Neural progenitor cell (in vitro differentiated cells): ENCODE measurements at regions not wholly inside any gene's neighbourhood (a gene's known extent, or its start where the extent isn't known, plus 50 kb on each side); places are given as distances from the start of the nearest gene placed in this dataset.

ENCODE experiments used
- DNase-seq: peaks from one replicate; pipeline ENCODE4 v3.0.0-alpha.2; 2016; ENCODE audit warnings: low spot score
- H2AFZ ChIP-seq: fragments of 200-600 bp; sonication (generic); replicated peaks from 2 replicates; pipeline ENCODE4 v1.6.1; 2016; ENCODE audit warnings: antibody characterized with exemption
- H3F3A ChIP-seq: fragments of 200-600 bp; sonication (generic); 2 replicates; pipeline ENCODE4 v1.6.1; 2016; ENCODE audit warnings: antibody characterized with exemption, low read depth
- H3K27ac ChIP-seq: fragments of 200-600 bp; sonication (generic); 2 replicates; pipeline ENCODE4 v1.5.1; 2016; ENCODE audit warnings: mild to moderate bottlenecking
- H3K27me3 ChIP-seq: fragments of 200-600 bp; sonication (generic); 2 replicates; pipeline ENCODE4 v1.6.1; 2016; ENCODE audit warnings: mild to moderate bottlenecking, moderate library complexity
- H3K36me3 ChIP-seq: fragments of 200-600 bp; sonication (generic); 2 replicates; pipeline ENCODE4 v1.5.1; 2016
- H3K4me1 ChIP-seq: fragments of 200-600 bp; sonication (generic); 2 replicates; pipeline ENCODE4 v1.6.1; 2016; ENCODE audit warnings: mixed run types
- H3K4me2 ChIP-seq: fragments of 200-600 bp; sonication (generic); 2 replicates; pipeline ENCODE4 v1.6.1; 2016
- H3K4me3 ChIP-seq: fragments of 200-600 bp; sonication (generic); 2 replicates; pipeline ENCODE4 v1.5.1; 2016
- H3K79me2 ChIP-seq: fragments of 200-600 bp; sonication (generic); 2 replicates; pipeline ENCODE4 v1.6.1; 2016; ENCODE audit warnings: low read depth
- H3K9ac ChIP-seq: fragments of 200-600 bp; sonication (generic); 2 replicates; pipeline ENCODE4 v1.6.1; 2016
- H3K9me3 ChIP-seq: fragments of 200-600 bp; sonication (generic); 2 replicates; pipeline ENCODE4 v1.5.1; 2016; ENCODE audit warnings: low read depth
- H4K20me1 ChIP-seq: fragments of 200-600 bp; sonication (generic); 2 replicates; pipeline ENCODE4 v1.6.1; 2016; ENCODE audit warnings: low read depth
- H3K27ac Mint-ChIP-seq: 3 replicates; pipeline ENCODE4 v1.8.0; 2021; ENCODE audit warnings: mixed read lengths
- H3K27me3 Mint-ChIP-seq: 2 replicates; pipeline ENCODE4 v1.8.0; 2022; ENCODE audit warnings: low read depth, mild to moderate bottlenecking, inconsistent platforms, moderate library complexity, mixed read lengths; ENCODE audit not compliant: insufficient read depth
- H3K36me3 Mint-ChIP-seq: 3 replicates; pipeline ENCODE4 v1.8.0; 2021; ENCODE audit warnings: mixed read lengths
- H3K4me1 Mint-ChIP-seq: 3 replicates; pipeline ENCODE4 v1.8.0; 2021; ENCODE audit warnings: mixed read lengths
- H3K4me3 Mint-ChIP-seq: 3 replicates; pipeline ENCODE4 v1.8.0; 2021; ENCODE audit warnings: mild to moderate bottlenecking, moderate library complexity, mixed read lengths
- H3K9me3 Mint-ChIP-seq: 3 replicates; pipeline ENCODE4 v1.8.0; 2020; ENCODE audit warnings: mixed read lengths
- EZH2 ChIP-seq: fragments of 200-600 bp; sonication (generic); IDR thresholded peaks from 2 replicates; pipeline ENCODE4 v1.6.1; 2017; ENCODE audit warnings: antibody characterized with exemption, mild to moderate bottlenecking, moderate library complexity
- EZH2phosphoT487 ChIP-seq: fragments of 200-600 bp; sonication (generic); IDR thresholded peaks from 2 replicates; pipeline ENCODE4 v1.6.1; 2017; ENCODE audit warnings: antibody characterized with exemption
- TF ChIP-seq, protein P1 (sequence below): fragments of 200-600 bp; sonication (generic); IDR thresholded peaks from 2 replicates; pipeline ENCODE4 v1.5.1; 2017; ENCODE audit warnings: antibody characterized with exemption, mild to moderate bottlenecking

DNA sequence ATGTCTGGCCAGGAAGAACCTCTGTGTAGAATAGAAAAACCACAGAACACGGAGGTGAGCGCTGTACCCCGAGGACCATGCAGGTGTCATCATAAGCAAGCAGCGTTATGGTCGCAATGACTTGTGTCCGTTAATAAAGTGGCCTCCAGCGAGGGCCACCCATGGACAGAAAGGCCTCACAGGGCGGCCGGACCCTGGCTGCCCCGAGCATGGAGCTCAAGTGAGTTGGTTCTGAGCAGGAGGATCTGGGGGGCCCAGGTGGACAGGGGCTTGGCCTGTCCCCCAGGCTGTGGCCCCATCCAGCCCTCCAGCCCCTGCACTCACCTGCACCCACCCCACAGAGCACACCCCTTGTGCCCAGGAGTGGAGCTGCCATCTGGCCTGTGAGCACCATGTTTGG lies 133.8 kb downstream of the BRD1 start:
- Histone ChIP-seq H3K36me3 (no peaks in the 10 kb centered on the region), H3K79me2 (no peaks in the 10 kb centered on the region), H3K4me2 (no peak overlapping the region), H3K27ac (no peak overlapping the region), H4K20me1 (no peaks in the 10 kb centered on the region), H3F3A (no peaks in the 10 kb centered on the region), H3K4me1 (no peaks in the 10 kb centered on the region), H3K27me3 (no peaks in the 10 kb centered on the region), H3K9me3 (no peaks in the 10 kb centered on the region), H2AFZ (no peak overlapping the region), H3K9ac (no peak overlapping the region), H3K4me3 (no peak overlapping the region)
- Mint-ChIP-seq H3K4me3 (no peak overlapping the region), H3K4me1 (no peaks in the 10 kb centered on the region), H3K36me3 (no peaks in the 10 kb centered on the region), H3K9me3 (peaks cover 25% of the 10 kb centered on the region), H3K27ac (no peak overlapping the region), H3K27me3 (peaks cover 12% of the 10 kb centered on the region)
- DNase-seq, result no peak
- TF ChIP-seq EZH2 (no peak), EZH2phosphoT487 (no peak)
- TF ChIP-seq, protein P1, sequence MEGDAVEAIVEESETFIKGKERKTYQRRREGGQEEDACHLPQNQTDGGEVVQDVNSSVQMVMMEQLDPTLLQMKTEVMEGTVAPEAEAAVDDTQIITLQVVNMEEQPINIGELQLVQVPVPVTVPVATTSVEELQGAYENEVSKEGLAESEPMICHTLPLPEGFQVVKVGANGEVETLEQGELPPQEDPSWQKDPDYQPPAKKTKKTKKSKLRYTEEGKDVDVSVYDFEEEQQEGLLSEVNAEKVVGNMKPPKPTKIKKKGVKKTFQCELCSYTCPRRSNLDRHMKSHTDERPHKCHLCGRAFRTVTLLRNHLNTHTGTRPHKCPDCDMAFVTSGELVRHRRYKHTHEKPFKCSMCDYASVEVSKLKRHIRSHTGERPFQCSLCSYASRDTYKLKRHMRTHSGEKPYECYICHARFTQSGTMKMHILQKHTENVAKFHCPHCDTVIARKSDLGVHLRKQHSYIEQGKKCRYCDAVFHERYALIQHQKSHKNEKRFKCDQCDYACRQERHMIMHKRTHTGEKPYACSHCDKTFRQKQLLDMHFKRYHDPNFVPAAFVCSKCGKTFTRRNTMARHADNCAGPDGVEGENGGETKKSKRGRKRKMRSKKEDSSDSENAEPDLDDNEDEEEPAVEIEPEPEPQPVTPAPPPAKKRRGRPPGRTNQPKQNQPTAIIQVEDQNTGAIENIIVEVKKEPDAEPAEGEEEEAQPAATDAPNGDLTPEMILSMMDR, result no peak

DNA sequence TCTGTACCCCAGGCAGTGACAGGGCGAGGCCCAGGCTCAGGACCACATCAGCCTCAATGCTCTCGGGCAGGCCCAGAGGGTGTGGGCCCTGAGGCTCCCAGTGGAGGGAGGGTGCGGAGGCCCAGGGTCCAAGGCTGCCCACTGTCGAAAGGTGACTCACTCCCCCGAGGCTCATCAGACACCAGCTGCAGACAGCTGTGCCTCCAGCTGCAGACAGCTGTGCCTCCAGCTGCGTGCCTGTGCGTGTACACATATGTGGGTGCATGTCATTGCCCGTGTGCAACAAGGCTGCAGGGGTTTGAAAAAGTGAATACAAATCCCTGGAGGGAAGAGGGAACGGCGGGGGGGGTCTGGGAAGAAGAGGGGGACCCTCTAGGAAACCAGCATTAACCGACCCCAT lies 134.3 kb downstream of the BRD1 start:
- no peak overlapping the region for H3K4me3 Mint-ChIP-seq
- Histone ChIP-seq H3K36me3 (no peaks in the 10 kb centered on the region), H3K27ac (no peak overlapping the region), H4K20me1 (no peaks in the 10 kb centered on the region), H3K4me3 (no peak overlapping the region), H3K9ac (no peak overlapping the region), H3K4me1 (no peaks in the 10 kb centered on the region), H3K4me2 (no peak overlapping the region), H3K27me3 (no peaks in the 10 kb centered on the region), H3K79me2 (no peaks in the 10 kb centered on the region), H3F3A (no peaks in the 10 kb centered on the region), H2AFZ (no peak overlapping the region), H3K9me3 (no peaks in the 10 kb centered on the region)
- H3K9me3 Mint-ChIP-seq, result peaks cover 25% of the 10 kb centered on the region
- H3K27me3 Mint-ChIP-seq, result peaks cover 12% of the 10 kb centered on the region
- H3K36me3 Mint-ChIP-seq, result no peaks in the 10 kb centered on the region
- no peak overlapping the region for H3K27ac Mint-ChIP-seq
- no peak for TF ChIP-seq EZH2
- TF ChIP-seq, protein P1, result no peak
- no peaks in the 10 kb centered on the region for H3K4me1 Mint-ChIP-seq
- no peak for DNase-seq

DNA sequence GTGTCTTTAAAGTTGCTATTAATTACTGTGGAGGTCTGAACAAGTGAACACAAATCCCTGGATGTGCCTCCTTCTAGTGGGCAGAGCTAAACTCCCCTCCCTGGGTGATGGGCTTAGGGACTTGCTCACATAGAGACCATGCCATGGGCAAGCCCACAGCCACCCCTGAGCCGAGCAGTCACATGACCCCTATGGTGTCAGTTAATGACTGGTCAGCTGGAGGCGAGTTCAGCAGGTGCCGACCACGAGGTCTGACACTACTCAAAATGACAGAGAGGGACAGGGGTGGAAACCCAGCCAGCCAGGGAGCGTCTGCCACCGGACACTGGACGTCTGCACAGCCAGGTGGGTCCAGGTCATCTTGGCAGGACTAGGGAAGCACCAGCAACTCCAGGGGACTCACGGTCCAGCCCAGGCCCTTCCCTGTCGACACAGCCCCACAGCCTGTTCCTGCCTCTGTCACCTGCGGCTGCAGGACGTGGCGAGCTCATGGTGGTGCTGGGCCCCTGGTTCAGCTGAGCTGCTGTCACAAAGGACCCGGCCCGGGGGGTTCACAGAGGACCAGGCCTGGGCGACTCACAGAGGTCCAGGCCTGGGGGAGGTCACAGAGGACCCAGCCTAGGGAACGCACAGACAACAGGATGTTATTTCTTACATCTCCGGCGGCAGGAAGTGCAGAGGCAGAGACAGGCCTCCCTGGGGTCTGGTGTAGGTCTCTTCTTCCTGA lies 135.0 kb downstream of the BRD1 start:
- Histone ChIP-seq H3K4me1 (no peaks in the 10 kb centered on the region), H3K4me2 (no peak overlapping the region), H3K27ac (no peak overlapping the region), H4K20me1 (no peaks in the 10 kb centered on the region), H3K27me3 (no peaks in the 10 kb centered on the region), H3K36me3 (no peaks in the 10 kb centered on the region), H2AFZ (no peak overlapping the region), H3K9me3 (no peaks in the 10 kb centered on the region), H3K4me3 (no peak overlapping the region), H3K9ac (no peak overlapping the region), H3F3A (no peaks in the 10 kb centered on the region), H3K79me2 (no peaks in the 10 kb centered on the region)
- peaks cover 23% of the 10 kb centered on the region for H3K9me3 Mint-ChIP-seq
- H3K4me3 Mint-ChIP-seq, result no peak overlapping the region
- no peak for DNase-seq
- H3K27ac Mint-ChIP-seq, result no peak overlapping the region
- TF ChIP-seq, protein P1, result no peak
- no peak for TF ChIP-seq EZH2phosphoT487
- TF ChIP-seq EZH2, result no peak
- H3K27me3 Mint-ChIP-seq, result peaks cover 12% of the 10 kb centered on the region
- no peaks in the 10 kb centered on the region for H3K36me3 Mint-ChIP-seq
- no peaks in the 10 kb centered on the region for H3K4me1 Mint-ChIP-seq
